ENCODE measurements at regions not wholly inside any gene's neighbourhood (a gene's known extent, or its start where the extent isn't known, plus 50 kb on each side); places are given as distances from the start of the nearest gene placed in this dataset.

GRCh38 chr16:54385141-54385540 lies 98.6 kb upstream of the IRX3 start:
- Histone ChIP-seq H3K4me3 (no peak overlapping the region), H3K36me3 (no peaks in the 10 kb centered on the region), H3K27me3 (no peaks in the 10 kb centered on the region), H3K9me3 (no peaks in the 10 kb centered on the region), H3K27ac (no peak overlapping the region), H3K4me1 (no peaks in the 10 kb centered on the region)
- intact Hi-C loops (cut with DNase I; ENCODE audit: low total_unique reads): no loop called here
- DNase-seq: no peak
- TF ChIP-seq CTCF (IDR thresholded peaks at IDR 0.05) (no peak), POLR2A (IDR thresholded peaks at IDR 0.05) (no peak)

- no peaks in the 10 kb centered on the region for H3K4me1 ChIP-seq
- DNase-seq: no peak
- H3K27me3 ChIP-seq: no peaks in the 10 kb centered on the region
- TF ChIP-seq CTCF (IDR thresholded peaks at IDR 0.05) (no peak), POLR2A (IDR thresholded peaks at IDR 0.05) (no peak)
- H3K9me3 ChIP-seq: no peaks in the 10 kb centered on the region
- intact Hi-C loops (cut with DNase I; ENCODE audit: low total_unique reads): no loop called here
- H3K27ac ChIP-seq: no peak overlapping the region
- H3K36me3 ChIP-seq: no peaks in the 10 kb centered on the region
- no peak overlapping the region for H3K4me3 ChIP-seq
These were observed 95.2 kb upstream of the IRX3 start for GRCh38 chr16:54381601-54382313.

GRCh38 chr16:54375071-54375470 lies 88.5 kb upstream of the IRX3 start:
- intact Hi-C loops (cut with DNase I; ENCODE audit: low total_unique reads): no loop called here
- Histone ChIP-seq H3K36me3 (no peaks in the 10 kb centered on the region), H3K27me3 (peaks cover 0 to 5% of the 10 kb centered on the region in 2 donors), H3K27ac (no peak overlapping the region), H3K9me3 (no peaks in the 10 kb centered on the region), H3K4me3 (no peak overlapping the region), H3K4me1 (no peaks in the 10 kb centered on the region)
- TF ChIP-seq POLR2A (IDR thresholded peaks at IDR 0.05): no peak
- TF ChIP-seq CTCF (IDR thresholded peaks at IDR 0.05): no peak
- no peak for DNase-seq

- Histone ChIP-seq H3K36me3 (no peaks in the 10 kb centered on the region), H3K27me3 (peaks cover 0 to 5% of the 10 kb centered on the region in 2 donors), H3K9me3 (no peaks in the 10 kb centered on the region), H3K4me3 (no peak overlapping the region), H3K4me1 (no peaks in the 10 kb centered on the region), H3K27ac (no peak overlapping the region)
- intact Hi-C loops (cut with DNase I; ENCODE audit: low total_unique reads): no loop called here
- no peak for TF ChIP-seq CTCF (IDR thresholded peaks at IDR 0.05)
- no peak for DNase-seq
These were observed 87.2 kb upstream of the IRX3 start for GRCh38 chr16:54373534-54374520.
